H1 (cell line): ENCODE measurements at regions not wholly inside any gene's neighbourhood (a gene's known extent, or its start where the extent isn't known, plus 50 kb on each side); places are given as distances from the start of the nearest gene placed in this dataset.

Experiments used
- CTCF ChIA-PET: fragments of 300-600 bp; sonication (Branson Sonifier 250); formaldehyde crosslinking; loops from one replicate; lab custom pipeline; 2021; ENCODE audit not compliant: partially characterized antibody; lab: Charles Lee
- POLR2A ChIA-PET: fragments of 300-600 bp; sonication (Branson Sonifier 250); formaldehyde crosslinking; loops from one replicate; lab custom pipeline; 2021; ENCODE audit warnings: inconsistent platforms; ENCODE audit not compliant: partially characterized antibody; lab: Charles Lee
- DNase-seq, 2 experiments: peaks; one replicate each; pipeline versions ENCODE4 v3.0.0 to v3.0.0-alpha.2; 2010 to 2022; ENCODE audit warnings: low spot score in 2 of 2, low read depth in 1 of 2, mixed read lengths in 1 of 2
- FAIRE-seq: peaks from 2 replicates; lab custom pipeline; 2011; peaks lifted over from hg19 to GRCh38; lab: Jason Lieb, UNC
- H2AFZ ChIP-seq: 2 replicates; pipeline ENCODE4 v1.8.1; 2012; ENCODE audit warnings: low read length, inconsistent platforms
- H2AK5ac ChIP-seq: 2 replicates; pipeline ENCODE4 v1.6.1; 2013; ENCODE audit warnings: low read depth, low read length
- H2BK120ac ChIP-seq: replicated peaks from 2 replicates; pipeline ENCODE3; 2013; ENCODE audit warnings: low read depth, low read length, inconsistent platforms
- H2BK12ac ChIP-seq: 2 replicates; pipeline ENCODE4 v1.6.1; 2013; ENCODE audit warnings: low read depth, low read length
- H2BK15ac ChIP-seq: 2 replicates; pipeline ENCODE4 v1.6.1; 2013; ENCODE audit warnings: low read length
- H2BK20ac ChIP-seq: 2 replicates; pipeline ENCODE4 v1.6.1; 2013; ENCODE audit warnings: low read length
- H2BK5ac ChIP-seq: 2 replicates; pipeline ENCODE4 v1.6.1; 2013; ENCODE audit warnings: low read depth, low read length
- H3K14ac ChIP-seq: 2 replicates; pipeline ENCODE4 v1.6.1; 2013; ENCODE audit warnings: inconsistent platforms; ENCODE audit not compliant: insufficient read length
- H3K18ac ChIP-seq: 2 replicates; pipeline ENCODE4 v1.6.1; 2013; ENCODE audit warnings: low read length; ENCODE audit errors: extremely low read depth
- H3K23ac ChIP-seq: 2 replicates; pipeline ENCODE4 v1.6.1; 2013; ENCODE audit warnings: inconsistent platforms; ENCODE audit not compliant: insufficient read length
- H3K23me2 ChIP-seq: 2 replicates; pipeline ENCODE4 v1.6.1; 2013; ENCODE audit warnings: low read depth, low read length
- H3K27ac ChIP-seq: 2 replicates; pipeline ENCODE4 v1.6.1; 2011; ENCODE audit warnings: low read depth, low read length, inconsistent platforms
- H3K27me3 ChIP-seq, 4 experiments: replicated peaks in 1 of 4; 1 replicate in 1 of 4; 2 replicates in 3 of 4; pipeline versions ENCODE4 v1.6.1 to v1.8.1; 2011 to 2013; ENCODE audit warnings: low read length in 3 of 4, mild to moderate bottlenecking in 3 of 4, inconsistent platforms in 2 of 4, mixed read lengths in 2 of 4, moderate library complexity in 1 of 4; ENCODE audit not compliant: control insufficient read depth in 3 of 4, insufficient read depth in 3 of 4; ENCODE audit errors: extremely low read depth in 1 of 4
- H3K36me3 ChIP-seq, 4 experiments: 2 replicates each; pipeline versions ENCODE4 v1.6.1 to v1.8.1; 2011 to 2013; ENCODE audit warnings: mild to moderate bottlenecking in 4 of 4, low read length in 3 of 4, moderate library complexity in 2 of 4, control low read depth in 1 of 4, inconsistent platforms in 1 of 4; ENCODE audit not compliant: insufficient read depth in 4 of 4, control insufficient read depth in 2 of 4
- H3K4ac ChIP-seq: replicated peaks from 2 replicates; pipeline ENCODE3; 2013; ENCODE audit warnings: low read length, low read depth, mixed read lengths, inconsistent platforms; ENCODE audit not compliant: insufficient read length
- H3K4me1 ChIP-seq, 4 experiments: replicated peaks in 1 of 4; 1 replicate in 1 of 4; 2 replicates in 3 of 4; pipeline versions ENCODE4 v1.6.1 to v1.8.1; 2011 to 2013; ENCODE audit warnings: low read length in 3 of 4, inconsistent platforms in 2 of 4, mixed read lengths in 1 of 4; ENCODE audit not compliant: insufficient read depth in 4 of 4, control insufficient read depth in 3 of 4
- H3K4me2 ChIP-seq, 2 experiments: 2 replicates each; pipeline versions ENCODE4 v1.6.1 to v1.8.1; 2011 to 2013; ENCODE audit warnings: low read depth in 2 of 2, low read length in 2 of 2, control low read depth in 1 of 2, inconsistent platforms in 1 of 2, mild to moderate bottlenecking in 1 of 2; ENCODE audit not compliant: insufficient read depth in 1 of 2
- H3K4me3 ChIP-seq, 4 experiments: fragments of 200-600, 300-600 bp in 1 of 4; sonication (generic), shearing (Covaris generic), sonication (Bioruptor Twin) in 1 of 4; 2 replicates each; pipeline versions ENCODE4 v1.5.1 to v1.8.1; 2011 to 2016; ENCODE audit warnings: low read length in 4 of 4, low read depth in 3 of 4, control low read depth in 2 of 4, inconsistent platforms in 2 of 4, mild to moderate bottlenecking in 2 of 4, mixed read lengths in 1 of 4, moderate library complexity in 1 of 4; ENCODE audit not compliant: insufficient read depth in 2 of 4; ENCODE audit errors: extremely low read depth in 1 of 4
- H3K56ac ChIP-seq: replicated peaks from 2 replicates; pipeline ENCODE3; 2013; ENCODE audit warnings: low read depth, mild to moderate bottlenecking, mixed read lengths, low read length, inconsistent platforms; ENCODE audit not compliant: insufficient read length
- H3K79me1 ChIP-seq: 2 replicates; pipeline ENCODE4 v1.6.1; 2013; ENCODE audit warnings: low read depth, low read length, control low read depth
- H3K79me2 ChIP-seq, 2 experiments: 2 replicates each; pipeline versions ENCODE4 v1.6.1 to v1.8.1; 2012 to 2013; ENCODE audit warnings: low read length in 2 of 2, mild to moderate bottlenecking in 2 of 2, inconsistent platforms in 1 of 2; ENCODE audit not compliant: insufficient read depth in 2 of 2, control insufficient read depth in 1 of 2
- H3K9ac ChIP-seq, 4 experiments: replicated peaks in 1 of 4; 1 replicate in 1 of 4; 2 replicates in 3 of 4; pipeline versions ENCODE4 v1.6.1 to v1.8.1; 2011 to 2013; ENCODE audit warnings: low read depth in 3 of 4, low read length in 3 of 4, control low read depth in 2 of 4, mild to moderate bottlenecking in 2 of 4, moderate library complexity in 2 of 4, inconsistent platforms in 1 of 4; ENCODE audit errors: extremely low read depth in 1 of 4
- H3K9me3 ChIP-seq, 2 experiments: 2 replicates each; pipeline versions ENCODE4 v1.6.1 to v1.8.1; 2012 to 2013; ENCODE audit warnings: mild to moderate bottlenecking in 2 of 2, moderate library complexity in 2 of 2, control low read depth in 1 of 2, inconsistent platforms in 1 of 2, low read depth in 1 of 2, low read length in 1 of 2, mixed read lengths in 1 of 2; ENCODE audit not compliant: insufficient read depth in 2 of 2
- H4K20me1 ChIP-seq, 2 experiments: replicated peaks in 1 of 2; 2 replicates each; pipeline versions ENCODE3 to v1.8.1; 2011 to 2013; ENCODE audit warnings: inconsistent platforms in 2 of 2, low read length in 2 of 2, mild to moderate bottlenecking in 1 of 2; ENCODE audit not compliant: insufficient read depth in 2 of 2, control insufficient read depth in 1 of 2
- H4K5ac ChIP-seq: 2 replicates; pipeline ENCODE4 v1.6.1; 2013; ENCODE audit warnings: low read length, low read depth, mixed read lengths, inconsistent platforms; ENCODE audit not compliant: insufficient read length
- H4K8ac ChIP-seq: 2 replicates; pipeline ENCODE4 v1.8.0; 2013; ENCODE audit warnings: mild to moderate bottlenecking, moderate library complexity, low read length, inconsistent platforms; ENCODE audit not compliant: insufficient read depth; ENCODE audit errors: extremely low read depth
- H4K91ac ChIP-seq: replicated peaks from 2 replicates; pipeline ENCODE3; 2013; ENCODE audit warnings: low read length, mixed read lengths, inconsistent platforms; ENCODE audit not compliant: insufficient read length
- BCL11A ChIP-seq, 2 experiments: IDR thresholded peaks; one replicate each; pipeline ENCODE4 v1.6.1; 2011; ENCODE audit warnings: low read depth in 2 of 2, low read length in 2 of 2, mild to moderate bottlenecking in 2 of 2
- BRCA1 ChIP-seq: IDR thresholded peaks from 2 replicates; pipeline ENCODE4 v1.6.1; 2012; ENCODE audit warnings: low read depth, low read length, improper control_type of control experiment
- EP300 ChIP-seq, 2 experiments: IDR thresholded peaks; 1 replicate in 1 of 2; 2 replicates in 1 of 2; pipeline ENCODE4 v1.6.1; 2011 to 2012; ENCODE audit warnings: low read depth in 2 of 2, low read length in 2 of 2, mild to moderate bottlenecking in 2 of 2, borderline replicate concordance in 1 of 2, inconsistent platforms in 1 of 2, moderate library complexity in 1 of 2
- KDM1A ChIP-seq: fragments of 200-600, 300-600 bp; sonication (generic); IDR thresholded peaks from 2 replicates; pipeline ENCODE4 v1.7.1; 2016; ENCODE audit warnings: mild to moderate bottlenecking, low read length, borderline replicate concordance
- MAFK ChIP-seq: IDR thresholded peaks from 2 replicates; pipeline ENCODE4 v1.6.1; 2012; ENCODE audit warnings: low read depth, mild to moderate bottlenecking, improper control_type of control experiment, low read length
- NRF1 ChIP-seq: IDR thresholded peaks from 2 replicates; pipeline ENCODE4 v1.6.1; 2011; ENCODE audit warnings: mild to moderate bottlenecking, low read depth, low read length, improper control_type of control experiment
- SIRT6 ChIP-seq: IDR thresholded peaks from one replicate; pipeline ENCODE4 v1.7.1; 2012; ENCODE audit warnings: low read length, inconsistent platforms
- SIX5 ChIP-seq: IDR thresholded peaks from 2 replicates; pipeline ENCODE4 v1.6.1; 2011; ENCODE audit warnings: mild to moderate bottlenecking, low read depth, low read length
- SP1 ChIP-seq: IDR thresholded peaks from 2 replicates; pipeline ENCODE4 v1.6.1; 2011; ENCODE audit warnings: low read depth, low read length
- SP2 ChIP-seq: IDR thresholded peaks from 2 replicates; pipeline ENCODE4 v1.6.1; 2012; ENCODE audit warnings: mild to moderate bottlenecking, low read length, inconsistent platforms
- SUZ12 ChIP-seq: fragments of 200-600 bp; sonication (generic); IDR thresholded peaks from 2 replicates; pipeline ENCODE4 v1.6.1; 2012; ENCODE audit warnings: mild to moderate bottlenecking, inconsistent platforms, low read length, moderate library complexity, mixed read lengths
- TAF1 ChIP-seq: IDR thresholded peaks from 2 replicates; pipeline ENCODE4 v1.6.1; 2011; ENCODE audit warnings: mild to moderate bottlenecking, low read depth, low read length
- TCF12 ChIP-seq: IDR thresholded peaks from 2 replicates; pipeline ENCODE4 v1.6.1; 2011; ENCODE audit warnings: low read depth, mild to moderate bottlenecking, low read length
- WGBS, 2 experiments: shearing (Covaris generic) in 1 of 2; methylation state at CpG; one replicate each; pipeline versions ENCODE4 v1.1.6 to v1.1.7; 2013 to 2015; ENCODE audit warnings: low lambda C conversion rate in 2 of 2, mixed read lengths in 2 of 2, inconsistent platforms in 1 of 2, low coverage in 1 of 2, missing lambda C conversion rate in 1 of 2; ENCODE audit not compliant: insufficient replicate concordance in 2 of 2, insufficient coverage in 1 of 2, insufficient read length in 1 of 2; ENCODE audit errors: extremely low coverage in 1 of 2, missing lambda C conversion rate in 1 of 2; 5-methylcytosine and 5-hydroxymethylcytosine counted together

DNA sequence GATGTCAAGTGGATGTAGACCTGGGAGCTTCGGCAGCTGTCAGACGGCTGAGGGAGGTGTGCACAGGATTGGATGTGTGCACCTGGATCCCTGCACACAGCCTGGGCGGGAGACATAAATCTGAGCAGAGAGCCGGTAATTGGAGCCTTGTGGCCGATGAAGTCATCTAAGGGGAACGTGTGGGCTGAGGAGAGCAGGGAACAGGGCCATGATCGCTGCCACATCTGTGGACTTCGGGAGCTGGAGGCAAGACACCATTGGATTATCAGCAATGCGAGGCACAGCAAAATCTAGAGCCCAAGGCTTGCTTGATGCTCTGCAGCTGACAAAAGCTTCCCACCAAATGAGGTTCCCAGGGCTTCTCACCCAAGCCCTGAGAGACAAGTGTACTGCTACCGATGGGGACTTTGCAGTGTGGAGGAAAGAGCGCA is 147.7 kb downstream of the PTPN20 start:
- no peak overlapping the region for H2AFZ ChIP-seq
- H2BK20ac ChIP-seq: no peak overlapping the region
- H4K91ac ChIP-seq: no peak overlapping the region
- H3K79me2 ChIP-seq: no peaks in the 10 kb centered on the region
- H2BK5ac ChIP-seq: no peak overlapping the region
- no peak for FAIRE-seq
- no peak overlapping the region for H4K5ac ChIP-seq
- no peaks in the 10 kb centered on the region for H3K4me1 ChIP-seq
- no peak overlapping the region for H2BK15ac ChIP-seq
- no peak for TF ChIP-seq NRF1
- no peak for TF ChIP-seq EP300 (IDR thresholded peaks at IDR 0.05; ENCODE audit: borderline replicate concordance in 1 of 2, low read depth in 2 of 2, low read length in 2 of 2)
- TF ChIP-seq BCL11A (IDR thresholded peaks at IDR 0.05; ENCODE audit: low read depth in 2 of 2, low read length in 2 of 2): no peak
- TF ChIP-seq SP1: no peak
- no peak for TF ChIP-seq SP2
- TF ChIP-seq TCF12: no peak
- TF ChIP-seq SIX5: no peak
- TF ChIP-seq TAF1: no peak
- TF ChIP-seq BRCA1: no peak
- TF ChIP-seq KDM1A: no peak
- no peak for TF ChIP-seq SUZ12
- TF ChIP-seq MAFK: no peak
- TF ChIP-seq SIRT6: no peak
- H3K9me3 ChIP-seq: no peaks in the 10 kb centered on the region
- no peaks in the 10 kb centered on the region for H3K23me2 ChIP-seq
- H3K4me2 ChIP-seq: no peak overlapping the region
- no peak for DNase-seq
- no peaks in the 10 kb centered on the region for H4K20me1 ChIP-seq
- H4K8ac ChIP-seq: no peak overlapping the region
- H2BK12ac ChIP-seq: no peak overlapping the region
- H3K9ac ChIP-seq: no peak overlapping the region
- no peak overlapping the region for H3K56ac ChIP-seq
- H3K4me3 ChIP-seq: no peak overlapping the region
- no peak overlapping the region for H3K27ac ChIP-seq
- no peaks in the 10 kb centered on the region for H3K79me1 ChIP-seq
- WGBS, 2 experiments: 86% methylated on average over 11 of the region's 11 CpGs; no CpG with 5 or more reads in 1 of the 2 experiments
- H3K14ac ChIP-seq: no peak overlapping the region
- no peak overlapping the region for H2BK120ac ChIP-seq
- no peak overlapping the region for H2AK5ac ChIP-seq
- no peak overlapping the region for H3K23ac ChIP-seq
- CTCF ChIA-PET: interaction anchor here (3.3 kb wide), 1 partner anchor 11 kb away, joined by 27 read pairs; no protein-coding TSS in a partner anchor
- no peaks in the 10 kb centered on the region; a peak in 1 of 7 replicates for H3K27me3 ChIP-seq
- POLR2A ChIA-PET: no interaction called here
- H3K4ac ChIP-seq: no peak overlapping the region
- H3K36me3 ChIP-seq: no peaks in the 10 kb centered on the region
- H3K18ac ChIP-seq: no peak overlapping the region
